ENCODE measurements at regions not wholly inside any gene's neighbourhood (a gene's known extent, or its start where the extent isn't known, plus 50 kb on each side); places are given as distances from the start of the nearest gene placed in this dataset.

DNA sequence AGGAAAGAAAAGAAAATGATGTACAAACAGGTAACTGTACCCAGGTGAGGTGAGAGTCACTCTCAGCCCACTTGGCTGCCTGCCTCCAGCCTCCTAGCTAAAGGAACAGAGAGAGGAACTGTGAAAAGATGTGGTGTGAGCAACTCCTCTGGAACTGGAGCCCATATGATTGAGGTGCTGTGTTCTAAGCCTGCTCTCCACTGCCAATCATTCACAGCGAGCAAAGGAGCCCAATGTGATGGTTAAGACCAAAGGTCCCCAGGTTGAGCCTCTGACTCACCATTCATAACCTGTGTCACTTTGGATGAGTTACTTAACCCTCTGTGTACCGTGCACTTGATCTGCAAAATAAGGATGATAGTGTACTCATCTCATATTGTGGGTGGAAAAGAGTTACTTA, 868.1 kb upstream of the AUTS2 start:
- Histone ChIP-seq H3K4me2 (ENCODE audit: low read depth, low read length) (no peak overlapping the region), H4K5ac (ENCODE audit: low read depth, low read length) (no peak overlapping the region), H2AK5ac (ENCODE audit: low read depth, low read length) (no peak overlapping the region), H3K23ac (ENCODE audit: low read depth, low read length) (no peak overlapping the region), H4K91ac (ENCODE audit: insufficient read depth, low read depth, low read length) (no peak overlapping the region), H2BK15ac (ENCODE audit: low read depth, low read length) (no peak overlapping the region), H3K4ac (ENCODE audit: low read depth, low read length) (no peak overlapping the region), H3K9ac (ENCODE audit: low read depth, low read length) (no peak overlapping the region), H3K14ac (replicated peaks; ENCODE audit: low read depth, low read length) (no peak overlapping the region), H3K36me3 (ENCODE audit: control insufficient read depth, insufficient read depth, low read length) (no peaks in the 10 kb centered on the region), H3K27me3 (ENCODE audit: control insufficient read depth, insufficient read depth, low read length) (no peaks in the 10 kb centered on the region), H3K9me3 (ENCODE audit: control insufficient read depth, insufficient read depth, low read length) (peaks cover 4% of the 10 kb centered on the region; the same call in 1 of the 2 replicates), H3K9me1 (ENCODE audit: insufficient read depth, low read length) (no peaks in the 10 kb centered on the region), H4K8ac (ENCODE audit: low read depth in 2 of 2, low read length in 2 of 2) (no peak overlapping the region), H3K56ac (ENCODE audit: extremely low read depth, insufficient read depth, low read length) (no peak overlapping the region), H2BK120ac (ENCODE audit: low read depth, low read length) (no peak overlapping the region), H3K79me1 (ENCODE audit: low read depth in 1 of 2, low read length in 2 of 2) (no peaks in the 10 kb centered on the region), H3K4me1 (ENCODE audit: control insufficient read depth, insufficient read depth, low read length) (no peaks in the 10 kb centered on the region), H4K20me1 (ENCODE audit: insufficient read depth, low read length) (no peaks in the 10 kb centered on the region), H3K4me3 (ENCODE audit: insufficient read depth, low read depth, low read length) (no peak overlapping the region), H2AFZ (replicated peaks; ENCODE audit: low read length, poor library complexity) (no peak overlapping the region), H2AK9ac (replicated peaks; ENCODE audit: low read depth, low read length, poor library complexity) (no peak overlapping the region), H3K18ac (ENCODE audit: low read depth, low read length) (no peak overlapping the region), H3K27ac (ENCODE audit: insufficient read depth, low read length) (no peak overlapping the region), H2BK5ac (ENCODE audit: low read depth, low read length, poor library complexity, severe bottlenecking) (no peak overlapping the region), H2BK20ac (ENCODE audit: low read depth, low read length) (no peak overlapping the region)
- POLR2A ChIA-PET (ENCODE audit: unreplicated experiment) = no interaction called here
- dilution Hi-C loops (cut with HindIII; ENCODE audit: low sequenced_read_pairs, unreplicated experiment) (no loop called here), in situ Hi-C loops (cut with MboI; ENCODE audit: low sequenced_read_pairs) (no loop called here), intact Hi-C loops (cut with micrococcal nuclease) (no loop called here)
- CTCF ChIA-PET = no interaction called here
- no peak for TF ChIP-seq SMC3 (IDR thresholded peaks at IDR 0.05; ENCODE audit: low read depth, low read length)
- no peak for TF ChIP-seq RFX5 (IDR thresholded peaks at IDR 0.05; ENCODE audit: low read depth, low read length)
- TF ChIP-seq RAD21 (IDR thresholded peaks at IDR 0.05; ENCODE audit: low read length) = no peak
- no CpG with 5 or more reads among the region's 2 CpGs for WGBS, 2 experiments (ENCODE audit: extremely low coverage in 2 of 2, insufficient read length in 1 of 2)
- no TSS peak for BruUV-seq (replicated peaks)
- ATAC-seq (ENCODE audit: low read depth) = no peak
- DNase-seq = no peak

All from IMR-90 (cell line).